ENCODE measurements at regions not wholly inside any gene's neighbourhood (a gene's known extent, or its start where the extent isn't known, plus 50 kb on each side); places are given as distances from the start of the nearest gene placed in this dataset.
A peak's percentile ranks its signal among the peaks of the same experiment; 100 is the strongest.

DNA sequence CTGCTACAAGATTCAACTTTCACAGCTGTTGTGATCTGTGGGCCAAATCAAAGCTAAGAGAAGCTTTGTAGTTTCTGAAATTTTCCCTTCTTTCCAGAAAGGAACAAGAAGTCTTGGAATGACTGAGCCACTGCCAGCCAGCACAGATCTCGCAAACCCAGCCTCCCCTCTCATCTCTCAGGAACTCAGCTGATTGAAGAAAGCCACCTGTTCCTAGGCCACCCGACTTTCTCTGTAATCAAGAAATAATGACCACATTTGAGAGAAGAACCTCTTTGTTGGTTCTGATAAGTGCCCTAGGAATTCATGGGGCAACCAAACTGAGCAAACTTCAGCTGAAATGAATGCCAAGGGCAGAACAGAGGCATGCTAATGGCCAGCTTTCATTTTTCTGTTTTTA lies 61.7 kb downstream of the HDGFL1 start:
- H3K27ac ChIP-seq (ENCODE audit: low read length) = no peak overlapping the region
- ATAC-seq (ENCODE audit: insufficient read depth, low read depth) (peak; percentile 62; the same call in 2 of the 3 replicates), DNase-seq (peak; percentile 13)
- H3K79me2 ChIP-seq (ENCODE audit: insufficient read depth, low read length) = no peaks in the 10 kb centered on the region
- no peak overlapping the region for H3K9ac ChIP-seq (ENCODE audit: low read depth, low read length)
- H3K4me1 ChIP-seq (ENCODE audit: insufficient read depth, low read length) = peaks cover 8% of the 10 kb centered on the region; the same call in 1 of the 2 replicates
- H4K20me1 ChIP-seq (ENCODE audit: insufficient read depth, low read length) = no peaks in the 10 kb centered on the region
- H3K4me2 ChIP-seq (ENCODE audit: insufficient read depth, low read length) = no peak overlapping the region
- H2AFZ ChIP-seq (ENCODE audit: low read depth, low read length) = peak overlapping the region; percentile 31; the same call in 1 of the 2 replicates
- H3K9me3 ChIP-seq (ENCODE audit: insufficient read depth, low read length, severe bottlenecking) = peaks cover 9% of the 10 kb centered on the region
- no peak overlapping the region for H3K4me3 ChIP-seq (ENCODE audit: low read depth in 1 of 2, low read length in 2 of 2)
- H3K36me3 ChIP-seq (ENCODE audit: insufficient read depth, low read length) = no peaks in the 10 kb centered on the region
- no peak for TF ChIP-seq EZH2 (IDR thresholded peaks at IDR 0.05; ENCODE audit: borderline replicate concordance, low read depth, low read length, severe bottlenecking)
- TF ChIP-seq, protein P1, sequence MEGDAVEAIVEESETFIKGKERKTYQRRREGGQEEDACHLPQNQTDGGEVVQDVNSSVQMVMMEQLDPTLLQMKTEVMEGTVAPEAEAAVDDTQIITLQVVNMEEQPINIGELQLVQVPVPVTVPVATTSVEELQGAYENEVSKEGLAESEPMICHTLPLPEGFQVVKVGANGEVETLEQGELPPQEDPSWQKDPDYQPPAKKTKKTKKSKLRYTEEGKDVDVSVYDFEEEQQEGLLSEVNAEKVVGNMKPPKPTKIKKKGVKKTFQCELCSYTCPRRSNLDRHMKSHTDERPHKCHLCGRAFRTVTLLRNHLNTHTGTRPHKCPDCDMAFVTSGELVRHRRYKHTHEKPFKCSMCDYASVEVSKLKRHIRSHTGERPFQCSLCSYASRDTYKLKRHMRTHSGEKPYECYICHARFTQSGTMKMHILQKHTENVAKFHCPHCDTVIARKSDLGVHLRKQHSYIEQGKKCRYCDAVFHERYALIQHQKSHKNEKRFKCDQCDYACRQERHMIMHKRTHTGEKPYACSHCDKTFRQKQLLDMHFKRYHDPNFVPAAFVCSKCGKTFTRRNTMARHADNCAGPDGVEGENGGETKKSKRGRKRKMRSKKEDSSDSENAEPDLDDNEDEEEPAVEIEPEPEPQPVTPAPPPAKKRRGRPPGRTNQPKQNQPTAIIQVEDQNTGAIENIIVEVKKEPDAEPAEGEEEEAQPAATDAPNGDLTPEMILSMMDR (IDR thresholded peaks at IDR 0.05; ENCODE audit: borderline replicate concordance, extremely low read depth, low read length, poor library complexity, severe bottlenecking) = no peak
- H3K27me3 ChIP-seq (ENCODE audit: insufficient read depth, low read length, poor library complexity) = no peaks in the 10 kb centered on the region

DNA sequence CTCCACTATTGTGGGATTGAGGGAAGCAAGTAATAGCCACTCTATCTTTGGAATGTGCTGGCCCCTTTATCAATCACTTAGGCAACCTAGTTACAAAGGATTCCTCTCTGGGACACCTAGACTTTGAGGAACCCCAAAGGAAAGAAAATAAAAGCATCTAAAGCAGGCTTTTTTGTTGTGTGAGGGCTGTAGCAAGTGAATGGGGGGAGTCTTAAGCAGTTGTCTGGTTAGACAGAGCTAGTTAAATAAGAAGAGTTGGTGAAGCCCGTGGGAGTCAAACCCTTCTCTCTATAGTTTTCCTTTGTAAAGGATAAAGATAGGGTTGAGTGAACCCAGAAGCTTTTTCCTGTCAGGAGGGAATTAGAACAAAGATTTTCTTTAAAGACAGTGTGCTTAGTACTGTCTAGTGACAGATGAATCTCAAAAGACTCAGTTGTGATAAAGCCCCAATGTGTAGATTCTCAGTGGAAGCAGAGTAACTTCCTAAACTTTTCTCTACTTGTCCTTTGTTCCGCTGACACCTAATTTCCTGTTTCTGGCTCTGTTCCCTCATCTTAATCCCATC lies 63.3 kb downstream of the HDGFL1 start:
- no peak overlapping the region for H3K9ac ChIP-seq (ENCODE audit: low read depth, low read length)
- H3K36me3 ChIP-seq (ENCODE audit: insufficient read depth, low read length) = no peaks in the 10 kb centered on the region
- H2AFZ ChIP-seq (ENCODE audit: low read depth, low read length) = no peak overlapping the region
- no peak overlapping the region for H3K4me2 ChIP-seq (ENCODE audit: insufficient read depth, low read length)
- H3K4me1 ChIP-seq (ENCODE audit: insufficient read depth, low read length) = peaks cover 8% of the 10 kb centered on the region; the same call in 1 of the 2 replicates
- H4K20me1 ChIP-seq (ENCODE audit: insufficient read depth, low read length) = no peaks in the 10 kb centered on the region
- H3K4me3 ChIP-seq (ENCODE audit: low read depth in 1 of 2, low read length in 2 of 2) = no peak overlapping the region
- H3K27ac ChIP-seq (ENCODE audit: low read length) = no peak overlapping the region
- ATAC-seq (ENCODE audit: insufficient read depth, low read depth) = no peak
- no peaks in the 10 kb centered on the region for H3K27me3 ChIP-seq (ENCODE audit: insufficient read depth, low read length, poor library complexity)
- no peak for DNase-seq
- H3K79me2 ChIP-seq (ENCODE audit: insufficient read depth, low read length) = no peaks in the 10 kb centered on the region
- no peaks in the 10 kb centered on the region for H3K9me3 ChIP-seq (ENCODE audit: insufficient read depth, low read length, severe bottlenecking)
- TF ChIP-seq EZH2 (IDR thresholded peaks at IDR 0.05; ENCODE audit: borderline replicate concordance, low read depth, low read length, severe bottlenecking) = no peak
- TF ChIP-seq, protein P1 (IDR thresholded peaks at IDR 0.05; ENCODE audit: borderline replicate concordance, extremely low read depth, low read length, poor library complexity, severe bottlenecking) = no peak

DNA sequence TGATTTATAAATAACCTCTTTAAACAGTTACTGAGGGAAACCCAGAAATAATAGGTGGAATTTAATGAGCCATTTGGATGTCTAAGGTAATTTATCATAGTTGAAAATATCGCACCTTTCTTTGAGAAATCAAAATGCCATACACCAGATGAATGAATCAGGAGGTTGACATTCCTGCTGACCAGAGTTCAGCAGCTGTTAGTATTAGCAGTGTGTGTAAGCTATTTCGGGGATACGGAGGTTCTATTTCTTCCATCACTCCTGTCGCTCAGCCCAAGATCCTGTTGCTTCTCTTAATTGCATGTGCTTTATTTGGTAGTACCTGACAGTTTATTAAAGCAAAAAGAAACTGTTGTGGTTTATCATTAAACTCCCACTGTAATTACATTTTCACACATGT lies 67.1 kb downstream of the HDGFL1 start:
- no peak for ATAC-seq (ENCODE audit: insufficient read depth, low read depth)

More for the DNA sequence above, 67.1 kb downstream of the HDGFL1 start:
- TF ChIP-seq, protein P1 (IDR thresholded peaks at IDR 0.05; ENCODE audit: borderline replicate concordance, extremely low read depth, low read length, poor library complexity, severe bottlenecking) = no peak
- TF ChIP-seq EZH2 (IDR thresholded peaks at IDR 0.05; ENCODE audit: borderline replicate concordance, low read depth, low read length, severe bottlenecking) = no peak
- no peak overlapping the region for H3K4me2 ChIP-seq (ENCODE audit: insufficient read depth, low read length)
- no peaks in the 10 kb centered on the region for H3K27me3 ChIP-seq (ENCODE audit: insufficient read depth, low read length, poor library complexity)
- no peak overlapping the region for H3K4me3 ChIP-seq (ENCODE audit: low read depth in 1 of 2, low read length in 2 of 2)
- no peaks in the 10 kb centered on the region for H3K79me2 ChIP-seq (ENCODE audit: insufficient read depth, low read length)
- no peak overlapping the region for H3K27ac ChIP-seq (ENCODE audit: low read length)
- H3K36me3 ChIP-seq (ENCODE audit: insufficient read depth, low read length) = no peaks in the 10 kb centered on the region
- H3K9me3 ChIP-seq (ENCODE audit: insufficient read depth, low read length, severe bottlenecking) = no peaks in the 10 kb centered on the region
- H3K9ac ChIP-seq (ENCODE audit: low read depth, low read length) = no peak overlapping the region
- DNase-seq = no peak
- H4K20me1 ChIP-seq (ENCODE audit: insufficient read depth, low read length) = no peaks in the 10 kb centered on the region
- no peak overlapping the region for H2AFZ ChIP-seq (ENCODE audit: low read depth, low read length)
- H3K4me1 ChIP-seq (ENCODE audit: insufficient read depth, low read length) = peaks cover 3% of the 10 kb centered on the region; the same call in 1 of the 2 replicates

Measured in DND-41 (cell line).